Esophagus muscularis mucosa (tissue), 4 donors: ENCODE measurements at regions not wholly inside any gene's neighbourhood (a gene's known extent, or its start where the extent isn't known, plus 50 kb on each side); places are given as distances from the start of the nearest gene placed in this dataset.

Experiments
- DNase-seq: peaks from one replicate; pipeline ENCODE4 v3.0.0-alpha.2; 2017; ENCODE audit errors: extremely low spot score
- H3K27ac ChIP-seq, 4 donors: fragments of 200-600 bp; sonication (generic); replicated peaks in 1 of 4; 1 replicate in 3 of 4; 2 replicates in 1 of 4; pipeline ENCODE4 v1.5.1; 2016 to 2019; ENCODE audit warnings: mild to moderate bottlenecking in 1 of 4
- H3K27me3 ChIP-seq, 4 donors: fragments of 200-600 bp; sonication (generic); one replicate each; pipeline versions ENCODE4 v1.5.1 to v1.6.0; 2016 to 2019
- H3K36me3 ChIP-seq, 4 donors: fragments of 200-600 bp; sonication (generic); one replicate each; pipeline ENCODE4 v1.5.1; 2016 to 2019
- H3K4me1 ChIP-seq, 4 donors: fragments of 200-600 bp; sonication (generic); one replicate each; pipeline ENCODE4 v1.5.1; 2016 to 2019
- H3K4me3 ChIP-seq, 4 donors: fragments of 200-600 bp; sonication (generic); 1 replicate in 2 of 4; 2 replicates in 2 of 4; pipeline ENCODE4 v1.5.1; 2016 to 2019; ENCODE audit warnings: mild to moderate bottlenecking in 4 of 4, moderate library complexity in 1 of 4
- H3K9me3 ChIP-seq, 4 donors: fragments of 200-600 bp; sonication (generic); 1 replicate in 3 of 4; 2 replicates in 1 of 4; pipeline ENCODE4 v1.5.1; 2016 to 2019
- EP300 ChIP-seq: sonication (generic); formaldehyde crosslinking; IDR thresholded peaks from one replicate; pipeline ENCODE4 v1.6.1; 2017; ENCODE audit warnings: antibody characterized with exemption
- POLR2A ChIP-seq: fragments of 450-650 bp; IDR thresholded peaks from one replicate; pipeline ENCODE4 v1.6.1; 2017; ENCODE audit warnings: antibody characterized with exemption, moderate library complexity, mild to moderate bottlenecking, low read depth
- POLR2AphosphoS5 ChIP-seq, 2 donors: sonication (generic); formaldehyde crosslinking; IDR thresholded peaks; one replicate each; pipeline ENCODE4 v1.6.1; 2017; ENCODE audit warnings: antibody characterized with exemption in 2 of 2
- WGBS: methylation state at CpG from one replicate; pipeline ENCODE4 v1.1.5; 2018; 5-methylcytosine and 5-hydroxymethylcytosine counted together
- intact Hi-C: fragments of 100-400 bp; cut with DNase I; formaldehyde crosslinking; loops from one replicate; pipeline ENCODE4 v1.15.1; 2023
- TF ChIP-seq, protein P1 (sequence below), 3 experiments: fragments of 200-600 bp in 2 of 3; fragments of 450-650 bp in 1 of 3; sonication (generic) in 2 of 3; IDR thresholded peaks; one replicate each; pipeline ENCODE4 v1.5.1; 2017 to 2019; ENCODE audit warnings: antibody characterized with exemption in 3 of 3, mild to moderate bottlenecking in 2 of 3, moderate library complexity in 1 of 3

DNA sequence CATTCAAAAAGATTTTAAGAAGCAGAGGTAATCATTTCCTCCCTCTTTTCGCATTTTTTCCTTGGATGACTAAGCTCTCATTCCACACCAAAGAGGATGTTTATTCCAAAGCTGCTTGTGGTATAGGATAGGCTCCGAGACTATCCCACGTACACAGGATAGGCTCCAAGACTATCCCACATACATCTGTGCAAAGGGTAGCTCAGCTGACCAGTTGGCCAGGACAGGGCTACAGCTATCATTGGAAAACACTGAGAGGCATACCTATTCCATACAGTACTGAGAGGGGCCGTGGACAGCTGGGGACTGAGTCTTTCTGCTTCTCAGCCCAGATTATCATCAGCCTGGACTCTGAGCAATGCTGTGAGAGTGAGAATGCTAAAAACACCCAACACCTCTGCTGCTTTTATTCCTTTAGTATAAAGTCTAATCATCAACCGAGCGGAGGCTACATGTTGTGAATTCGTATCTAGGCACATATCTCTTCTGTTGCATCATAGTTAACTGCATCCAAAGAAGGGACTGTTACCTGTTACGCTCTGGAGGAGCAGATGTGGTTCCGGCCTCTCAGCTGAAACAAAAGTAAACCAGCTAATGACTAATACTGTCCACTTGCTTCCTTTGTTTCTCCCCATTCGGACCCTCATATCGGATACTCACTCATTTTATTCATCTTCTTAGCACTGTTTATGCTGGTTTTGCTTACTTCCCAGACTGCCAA lies 141.0 kb downstream of the TNFSF18 start:
- intact Hi-C loops = no loop called here
- TF ChIP-seq POLR2A (no peak), POLR2AphosphoS5 (IDR thresholded peaks at IDR 0.05) (no peak), EP300 (no peak)
- TF ChIP-seq, protein P1, sequence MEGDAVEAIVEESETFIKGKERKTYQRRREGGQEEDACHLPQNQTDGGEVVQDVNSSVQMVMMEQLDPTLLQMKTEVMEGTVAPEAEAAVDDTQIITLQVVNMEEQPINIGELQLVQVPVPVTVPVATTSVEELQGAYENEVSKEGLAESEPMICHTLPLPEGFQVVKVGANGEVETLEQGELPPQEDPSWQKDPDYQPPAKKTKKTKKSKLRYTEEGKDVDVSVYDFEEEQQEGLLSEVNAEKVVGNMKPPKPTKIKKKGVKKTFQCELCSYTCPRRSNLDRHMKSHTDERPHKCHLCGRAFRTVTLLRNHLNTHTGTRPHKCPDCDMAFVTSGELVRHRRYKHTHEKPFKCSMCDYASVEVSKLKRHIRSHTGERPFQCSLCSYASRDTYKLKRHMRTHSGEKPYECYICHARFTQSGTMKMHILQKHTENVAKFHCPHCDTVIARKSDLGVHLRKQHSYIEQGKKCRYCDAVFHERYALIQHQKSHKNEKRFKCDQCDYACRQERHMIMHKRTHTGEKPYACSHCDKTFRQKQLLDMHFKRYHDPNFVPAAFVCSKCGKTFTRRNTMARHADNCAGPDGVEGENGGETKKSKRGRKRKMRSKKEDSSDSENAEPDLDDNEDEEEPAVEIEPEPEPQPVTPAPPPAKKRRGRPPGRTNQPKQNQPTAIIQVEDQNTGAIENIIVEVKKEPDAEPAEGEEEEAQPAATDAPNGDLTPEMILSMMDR (IDR thresholded peaks at IDR 0.05) = no peak
- Histone ChIP-seq H3K27ac (no peak overlapping the region), H3K36me3 (no peaks in the 10 kb centered on the region), H3K4me3 (no peak overlapping the region), H3K9me3 (peaks cover 0 to 10% (median 4%) of the 10 kb centered on the region in 4 donors), H3K4me1 (peaks cover 1 to 24% (median 15%) of the 10 kb centered on the region in 4 donors), H3K27me3 (no peaks in the 10 kb centered on the region)
- WGBS = 72% methylated on average over 11 of the region's 11 CpGs
- DNase-seq = no peak

DNA sequence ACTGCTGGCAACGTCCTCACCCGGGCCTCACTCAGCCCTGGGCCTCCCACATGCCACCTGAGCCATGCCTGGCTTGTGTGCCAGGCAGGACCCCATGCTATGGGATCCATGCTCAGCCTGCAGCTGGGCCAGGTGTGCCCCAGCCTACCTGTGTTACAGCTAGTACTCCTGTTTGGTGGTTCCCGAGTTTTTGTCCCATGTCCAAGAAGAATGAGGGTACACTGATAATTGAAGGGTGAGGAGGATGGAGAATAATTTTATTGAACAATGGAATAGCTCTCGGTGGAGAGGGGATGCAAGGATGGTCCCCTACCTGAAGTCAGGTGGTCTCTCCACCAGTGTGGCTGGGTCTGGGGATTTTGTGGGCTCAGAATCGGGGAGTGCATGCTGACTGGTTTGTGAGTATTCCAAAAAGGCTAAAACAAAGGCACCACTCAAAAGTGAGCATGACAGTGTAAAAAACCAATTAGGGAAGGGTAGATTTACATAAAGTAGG lies 137.9 kb downstream of the TNFSF18 start:
- H3K4me1 ChIP-seq = peaks cover 4 to 53% (median 39%) of the 10 kb centered on the region in 4 donors
- TF ChIP-seq POLR2A (no peak), POLR2AphosphoS5 (IDR thresholded peaks at IDR 0.05) (no peak), EP300 (no peak)
- TF ChIP-seq, protein P1 (IDR thresholded peaks at IDR 0.05) = no peak
- WGBS = 75% methylated on average over 5 of the region's 5 CpGs
- H3K36me3 ChIP-seq = no peaks in the 10 kb centered on the region
- DNase-seq = no peak
- H3K27ac ChIP-seq = no peak overlapping the region
- intact Hi-C loops = no loop called here
- peaks cover 0 to 10% (median 4%) of the 10 kb centered on the region in 4 donors for H3K9me3 ChIP-seq
- no peaks in the 10 kb centered on the region for H3K27me3 ChIP-seq
- H3K4me3 ChIP-seq = no peak overlapping the region

DNA sequence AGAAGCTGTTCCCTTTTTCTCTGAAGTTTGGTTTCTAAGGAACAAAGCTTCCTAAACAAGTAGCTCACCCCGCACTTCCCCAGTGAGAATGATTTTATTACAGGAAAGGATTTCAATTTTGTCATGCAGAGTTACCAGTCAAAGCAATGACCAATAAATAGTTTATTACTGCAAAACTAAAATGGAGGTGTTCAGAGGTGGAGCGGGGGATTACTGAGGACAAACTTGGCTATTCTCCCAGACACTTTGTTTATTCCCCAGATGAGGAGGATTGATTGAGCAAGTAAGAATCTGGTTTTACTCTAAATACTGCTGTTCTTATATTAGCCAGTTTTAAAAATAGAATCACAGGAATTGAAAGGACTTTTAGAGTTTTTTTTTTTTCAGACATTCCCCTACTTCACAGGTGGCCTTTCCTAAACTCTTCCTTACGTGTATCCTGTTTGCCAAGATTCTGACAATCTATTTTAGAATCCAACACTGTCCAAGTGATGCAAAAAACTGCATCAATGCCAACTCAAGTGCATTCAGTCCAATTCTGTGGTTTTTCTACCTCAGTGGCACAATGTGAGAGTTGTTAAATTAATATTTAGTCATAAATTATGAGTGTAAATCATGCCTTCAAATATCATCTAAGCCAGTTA lies 136.1 kb downstream of the TNFSF18 start:
- no peak for DNase-seq
- Histone ChIP-seq H3K9me3 (peaks cover 0 to 10% (median 4%) of the 10 kb centered on the region in 4 donors), H3K27ac (peak overlapping the region; percentile 54 to 64 (median 55)), H3K27me3 (no peaks in the 10 kb centered on the region), H3K36me3 (no peaks in the 10 kb centered on the region), H3K4me3 (no peak overlapping the region), H3K4me1 (peaks cover 4 to 63% (median 49%) of the 10 kb centered on the region in 4 donors)
- 18% methylated on average over 3 of the region's 3 CpGs for WGBS
- peak in 1 of 2 donors; percentile 49 for TF ChIP-seq POLR2AphosphoS5 (IDR thresholded peaks at IDR 0.05)
- TF ChIP-seq, protein P1 (IDR thresholded peaks at IDR 0.05) = no peak
- intact Hi-C loops = no loop called here

DNA sequence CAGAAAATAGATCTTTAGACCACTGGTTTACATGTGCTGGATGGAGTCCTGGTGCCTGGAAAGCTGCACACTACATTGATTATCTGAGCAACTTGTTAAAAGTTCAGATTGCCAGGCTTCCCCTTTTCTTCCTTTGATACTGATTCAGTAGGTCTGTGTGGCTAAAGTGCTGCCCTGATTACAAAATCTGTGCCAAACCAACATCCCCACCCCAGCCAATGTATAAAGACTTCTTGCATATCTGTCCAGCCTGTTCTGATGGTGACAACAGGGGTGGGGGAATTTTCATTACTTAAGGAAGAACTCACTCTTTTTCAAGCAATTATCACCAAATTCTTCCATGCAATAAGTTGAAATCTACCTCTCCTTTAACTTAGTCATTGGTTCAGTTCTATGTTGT lies 135.5 kb downstream of the TNFSF18 start:
- H3K27ac ChIP-seq = peak overlapping the region; percentile 43 to 64 (median 54)
- no peak for DNase-seq
- TF ChIP-seq EP300 = no peak
- TF ChIP-seq, protein P1 (IDR thresholded peaks at IDR 0.05) = no peak
- TF ChIP-seq POLR2AphosphoS5 (IDR thresholded peaks at IDR 0.05) = no peak
- TF ChIP-seq POLR2A = no peak
- H3K27me3 ChIP-seq = no peaks in the 10 kb centered on the region
- peaks cover 4 to 58% (median 48%) of the 10 kb centered on the region in 4 donors for H3K4me1 ChIP-seq
- no peak overlapping the region for H3K4me3 ChIP-seq
- H3K9me3 ChIP-seq = peaks cover 0 to 10% (median 4%) of the 10 kb centered on the region in 4 donors
- intact Hi-C loops = no loop called here
- H3K36me3 ChIP-seq = no peaks in the 10 kb centered on the region
